Prostate gland (tissue), 2 donors: ENCODE measurements at regions not wholly inside any gene's neighbourhood (a gene's known extent, or its start where the extent isn't known, plus 50 kb on each side); places are given as distances from the start of the nearest gene placed in this dataset.

Source experiments
- POLR2A ChIP-seq: fragments of 450-650 bp; IDR thresholded peaks from one replicate; pipeline ENCODE4 v1.6.1; 2016; ENCODE audit warnings: antibody characterized with exemption, mild to moderate bottlenecking
- TF ChIP-seq, protein P1 (sequence below), 4 experiments: fragments of 200-600 bp in 2 of 4; fragments of 450-650 bp in 2 of 4; sonication (generic) in 2 of 4; IDR thresholded peaks; 1 replicate in 3 of 4; 2 replicates in 1 of 4; pipeline ENCODE4 v1.5.1; 2016 to 2019; ENCODE audit warnings: antibody characterized with exemption in 4 of 4, mild to moderate bottlenecking in 2 of 4, moderate library complexity in 2 of 4

DNA sequence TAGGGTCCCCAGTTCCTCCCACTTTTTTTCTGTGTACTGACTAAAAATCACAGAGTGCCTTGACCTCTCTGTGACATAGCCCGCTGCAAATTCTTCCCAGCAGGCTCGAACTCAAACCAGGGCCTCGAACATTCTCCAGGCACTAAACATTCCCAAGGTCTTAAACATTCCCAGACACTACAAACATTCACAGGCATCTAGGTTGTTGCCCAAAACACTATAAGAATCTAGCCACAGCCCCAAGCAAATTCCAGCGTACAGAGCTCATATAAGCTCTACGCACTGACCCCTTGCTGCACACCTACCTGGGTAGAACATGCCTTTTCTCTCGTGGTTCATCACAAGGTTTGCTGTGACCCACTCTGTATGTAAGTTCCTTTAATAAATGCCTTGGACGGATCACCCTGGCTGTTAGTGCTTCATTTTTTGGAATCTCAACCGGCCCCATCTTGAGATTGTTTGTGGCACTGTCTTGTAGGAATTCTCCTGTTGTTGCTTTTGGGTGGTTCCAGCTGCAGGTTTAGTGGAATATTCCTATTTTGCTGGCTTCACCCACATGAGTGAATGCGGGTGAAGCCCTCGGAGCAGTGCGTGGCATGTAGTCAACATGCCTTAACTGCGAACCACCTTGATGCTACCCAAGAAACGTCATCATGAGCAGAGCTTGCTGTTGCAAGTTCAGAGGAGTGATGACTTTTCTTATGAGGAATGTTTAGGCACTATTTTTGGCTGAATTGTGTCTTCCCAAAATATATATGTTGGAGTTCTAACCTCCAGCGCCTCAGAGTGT is 230.0 kb downstream of the HS3ST1 start:
- TF ChIP-seq, protein P1, sequence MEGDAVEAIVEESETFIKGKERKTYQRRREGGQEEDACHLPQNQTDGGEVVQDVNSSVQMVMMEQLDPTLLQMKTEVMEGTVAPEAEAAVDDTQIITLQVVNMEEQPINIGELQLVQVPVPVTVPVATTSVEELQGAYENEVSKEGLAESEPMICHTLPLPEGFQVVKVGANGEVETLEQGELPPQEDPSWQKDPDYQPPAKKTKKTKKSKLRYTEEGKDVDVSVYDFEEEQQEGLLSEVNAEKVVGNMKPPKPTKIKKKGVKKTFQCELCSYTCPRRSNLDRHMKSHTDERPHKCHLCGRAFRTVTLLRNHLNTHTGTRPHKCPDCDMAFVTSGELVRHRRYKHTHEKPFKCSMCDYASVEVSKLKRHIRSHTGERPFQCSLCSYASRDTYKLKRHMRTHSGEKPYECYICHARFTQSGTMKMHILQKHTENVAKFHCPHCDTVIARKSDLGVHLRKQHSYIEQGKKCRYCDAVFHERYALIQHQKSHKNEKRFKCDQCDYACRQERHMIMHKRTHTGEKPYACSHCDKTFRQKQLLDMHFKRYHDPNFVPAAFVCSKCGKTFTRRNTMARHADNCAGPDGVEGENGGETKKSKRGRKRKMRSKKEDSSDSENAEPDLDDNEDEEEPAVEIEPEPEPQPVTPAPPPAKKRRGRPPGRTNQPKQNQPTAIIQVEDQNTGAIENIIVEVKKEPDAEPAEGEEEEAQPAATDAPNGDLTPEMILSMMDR (IDR thresholded peaks at IDR 0.05) = no peak
- TF ChIP-seq POLR2A = no peak
